Activated naive CD8-positive, alpha-beta T cell (primary cell): ENCODE measurements at regions not wholly inside any gene's neighbourhood (a gene's known extent, or its start where the extent isn't known, plus 50 kb on each side); places are given as distances from the start of the nearest gene placed in this dataset.

Source experiments
- H3K27ac Mint-ChIP-seq: one replicate; pipeline ENCODE4 v1.8.0; 2021; ENCODE audit warnings: mixed read lengths
- H3K27me3 Mint-ChIP-seq: one replicate; pipeline ENCODE4 v1.8.0; 2021; ENCODE audit warnings: mixed read lengths
- H3K36me3 Mint-ChIP-seq: one replicate; pipeline ENCODE4 v1.8.0; 2021; ENCODE audit warnings: mixed read lengths
- H3K4me1 Mint-ChIP-seq: one replicate; pipeline ENCODE4 v1.8.0; 2021; ENCODE audit warnings: low read depth, mixed read lengths
- H3K4me3 Mint-ChIP-seq: one replicate; pipeline ENCODE4 v1.8.0; 2021; ENCODE audit warnings: mild to moderate bottlenecking, mixed read lengths
- H3K9me3 Mint-ChIP-seq: one replicate; pipeline ENCODE4 v1.8.0; 2021; ENCODE audit warnings: low read depth, mixed read lengths

DNA sequence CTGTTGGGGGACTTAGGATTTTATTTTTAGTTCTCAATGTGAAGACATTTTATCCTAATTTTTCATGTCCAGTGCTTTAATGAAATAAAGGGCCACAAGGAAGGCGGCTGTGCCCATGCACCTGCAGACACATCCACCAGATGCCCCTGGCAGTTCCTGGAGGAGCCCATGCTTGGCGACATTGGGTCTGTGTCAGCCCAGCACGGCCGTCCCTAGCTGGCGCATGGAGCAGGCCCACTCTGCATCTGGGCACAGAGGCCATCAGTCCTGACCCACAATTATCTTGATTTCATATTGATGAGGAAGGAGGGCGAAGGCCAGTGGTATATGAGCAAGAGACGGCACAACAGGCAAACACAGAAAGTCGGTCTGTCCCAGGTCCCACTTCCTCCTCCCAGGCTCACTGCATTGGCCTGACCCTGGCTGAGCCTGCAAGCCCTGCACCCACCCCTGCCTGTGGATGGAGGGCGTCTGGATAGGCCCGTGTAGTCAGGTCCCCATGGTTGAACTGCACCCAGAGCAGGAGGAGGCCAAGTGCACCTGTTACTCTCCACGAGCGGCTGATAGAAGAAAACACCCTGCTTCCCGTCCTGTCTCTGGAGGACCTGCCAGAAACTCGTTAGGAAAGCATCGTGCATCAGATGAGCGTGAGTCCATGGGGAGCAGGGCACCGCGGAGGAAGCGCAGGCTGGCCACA lies 296.9 kb downstream of the BRD1 start:
- Mint-ChIP-seq H3K27me3 (no peaks in the 10 kb centered on the region), H3K9me3 (no peaks in the 10 kb centered on the region)

GRCh38 chr22:49528420-49528720 lies 299.3 kb downstream of the BRD1 start:
- Mint-ChIP-seq H3K36me3 (peaks cover 3% of the 10 kb centered on the region), H3K4me3 (no peak overlapping the region), H3K27ac (no peak overlapping the region), H3K27me3 (no peaks in the 10 kb centered on the region), H3K4me1 (peaks cover 1% of the 10 kb centered on the region), H3K9me3 (no peaks in the 10 kb centered on the region)

More for the DNA sequence above, 296.9 kb downstream of the BRD1 start:
- Mint-ChIP-seq H3K36me3 (peaks cover 3% of the 10 kb centered on the region), H3K4me1 (peaks cover 1% of the 10 kb centered on the region), H3K4me3 (no peak overlapping the region), H3K27ac (no peak overlapping the region)

GRCh38 chr22:49527611-49528419 lies 299.9 kb downstream of the BRD1 start:
- H3K9me3 Mint-ChIP-seq, result no peaks in the 10 kb centered on the region
- H3K27me3 Mint-ChIP-seq, result no peaks in the 10 kb centered on the region
- H3K4me3 Mint-ChIP-seq, result no peak overlapping the region
- peaks cover 1% of the 10 kb centered on the region for H3K4me1 Mint-ChIP-seq
- H3K36me3 Mint-ChIP-seq, result peaks cover 3% of the 10 kb centered on the region
- H3K27ac Mint-ChIP-seq, result no peak overlapping the region

- H3K27me3 Mint-ChIP-seq, result no peaks in the 10 kb centered on the region
- H3K9me3 Mint-ChIP-seq, result no peaks in the 10 kb centered on the region
- H3K4me3 Mint-ChIP-seq, result no peak overlapping the region
- H3K27ac Mint-ChIP-seq, result no peak overlapping the region
- H3K36me3 Mint-ChIP-seq, result peaks cover 10% of the 10 kb centered on the region
- peaks cover 1% of the 10 kb centered on the region for H3K4me1 Mint-ChIP-seq
These were observed 301.7 kb downstream of the BRD1 start for GRCh38 chr22:49525801-49526535.

DNA sequence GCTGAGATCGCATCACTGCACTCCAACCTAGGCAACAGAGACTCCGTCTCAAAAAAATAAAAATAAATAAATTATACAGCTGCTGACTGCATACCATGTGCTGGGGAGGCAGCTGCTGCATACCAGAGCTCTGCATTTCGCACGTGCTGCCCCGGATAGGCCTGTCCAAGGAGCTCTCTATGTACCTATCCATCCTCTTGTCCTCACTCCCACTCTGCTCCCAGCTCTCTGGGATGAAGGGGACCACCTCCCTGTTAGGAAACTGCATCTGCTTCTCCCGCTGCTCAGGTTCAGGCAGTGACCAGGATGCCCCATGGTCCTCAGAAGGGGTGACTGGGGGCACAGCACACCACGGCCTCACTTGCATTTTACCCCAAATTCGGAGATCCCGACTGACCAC lies 302.3 kb downstream of the BRD1 start:
- Mint-ChIP-seq H3K27me3 (no peaks in the 10 kb centered on the region), H3K4me1 (peaks cover 1% of the 10 kb centered on the region), H3K4me3 (no peak overlapping the region), H3K36me3 (peaks cover 11% of the 10 kb centered on the region), H3K27ac (no peak overlapping the region), H3K9me3 (no peaks in the 10 kb centered on the region)

DNA sequence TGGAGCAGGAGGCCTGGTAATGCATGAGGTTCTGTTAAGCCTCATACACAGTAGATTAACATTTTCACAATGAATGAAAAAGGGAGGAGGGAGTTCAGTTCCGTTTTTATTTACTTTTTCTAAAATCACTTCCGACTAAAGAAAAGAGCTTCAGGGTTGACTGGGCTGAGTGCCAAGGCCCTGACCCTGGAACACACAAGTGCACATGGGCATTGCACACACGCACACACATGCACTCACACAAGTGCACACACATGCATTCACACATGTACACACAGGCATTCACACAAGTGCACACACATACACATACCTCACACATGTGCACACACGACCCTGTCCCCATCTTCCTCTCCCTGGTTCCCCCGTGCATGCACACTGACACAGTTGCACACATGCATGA lies 303.3 kb downstream of the BRD1 start:
- Mint-ChIP-seq H3K27me3 (no peaks in the 10 kb centered on the region), H3K9me3 (no peaks in the 10 kb centered on the region), H3K36me3 (peaks cover 8% of the 10 kb centered on the region), H3K4me1 (peaks cover 1% of the 10 kb centered on the region), H3K27ac (no peak overlapping the region), H3K4me3 (no peak overlapping the region)

DNA sequence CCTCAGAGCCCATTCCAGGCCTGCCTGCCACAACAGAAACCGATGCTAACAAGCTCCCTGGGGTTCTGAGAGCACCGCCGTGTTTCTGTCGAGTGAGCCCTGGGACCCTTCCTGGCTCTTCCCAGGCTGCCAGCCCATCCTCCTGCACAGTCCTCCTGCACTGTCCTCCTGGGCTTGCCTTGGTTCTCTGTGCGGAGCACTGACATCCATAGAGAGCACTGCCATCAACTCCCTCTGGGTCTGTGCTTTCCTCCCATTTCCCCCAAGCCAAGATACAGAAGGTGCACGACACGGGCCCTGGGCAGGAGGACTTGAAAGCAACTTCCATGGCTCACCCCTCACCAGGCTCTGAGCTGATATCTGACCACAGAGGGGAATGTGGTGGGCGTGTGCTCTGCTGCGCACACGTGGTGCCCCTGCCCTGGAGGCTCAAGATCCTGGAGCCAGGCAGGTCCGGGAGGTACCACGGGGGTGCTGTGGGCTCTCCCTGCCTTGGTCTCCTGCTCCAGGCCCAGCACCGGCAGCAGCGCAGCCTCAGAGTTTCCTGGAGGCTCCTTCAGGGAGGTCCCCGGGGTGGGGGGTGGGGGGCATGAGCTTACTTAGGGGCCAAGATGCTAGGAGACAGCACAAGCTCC lies 304.2 kb downstream of the BRD1 start:
- Mint-ChIP-seq H3K9me3 (no peaks in the 10 kb centered on the region), H3K27me3 (no peaks in the 10 kb centered on the region), H3K27ac (no peak overlapping the region), H3K4me3 (no peak overlapping the region), H3K4me1 (peaks cover 1% of the 10 kb centered on the region), H3K36me3 (peaks cover 8% of the 10 kb centered on the region)

- Mint-ChIP-seq H3K27ac (no peak overlapping the region), H3K36me3 (peaks cover 8% of the 10 kb centered on the region), H3K9me3 (no peaks in the 10 kb centered on the region), H3K4me1 (peaks cover 1% of the 10 kb centered on the region), H3K27me3 (no peaks in the 10 kb centered on the region), H3K4me3 (no peak overlapping the region)
These were observed 304.9 kb downstream of the BRD1 start for GRCh38 chr22:49522582-49523373.

DNA sequence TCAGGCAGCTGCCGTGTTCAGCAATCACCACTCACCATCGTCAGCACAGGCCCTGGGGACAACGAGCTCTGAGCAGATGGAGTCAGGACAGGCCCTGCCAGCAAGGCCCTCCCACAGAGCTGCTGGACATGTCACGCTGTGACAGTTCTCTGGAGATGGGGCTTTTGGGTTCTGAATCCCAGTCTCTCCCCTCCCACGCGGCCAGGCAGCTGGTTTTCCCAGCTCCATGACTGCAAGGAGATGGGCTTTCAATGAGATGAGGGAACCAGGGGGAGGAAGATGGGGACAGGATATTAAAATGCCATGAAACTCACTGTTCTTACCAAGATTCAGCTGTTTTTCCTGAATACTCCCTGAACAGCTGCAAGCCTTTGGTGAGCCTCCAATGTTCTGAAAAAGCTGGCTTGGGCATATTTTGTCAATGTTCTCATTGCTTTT lies 305.9 kb downstream of the BRD1 start:
- no peak overlapping the region for H3K27ac Mint-ChIP-seq
- no peaks in the 10 kb centered on the region for H3K9me3 Mint-ChIP-seq
- no peaks in the 10 kb centered on the region for H3K27me3 Mint-ChIP-seq
- no peaks in the 10 kb centered on the region for H3K4me1 Mint-ChIP-seq
- no peak overlapping the region for H3K4me3 Mint-ChIP-seq
- H3K36me3 Mint-ChIP-seq, result peaks cover 8% of the 10 kb centered on the region

DNA sequence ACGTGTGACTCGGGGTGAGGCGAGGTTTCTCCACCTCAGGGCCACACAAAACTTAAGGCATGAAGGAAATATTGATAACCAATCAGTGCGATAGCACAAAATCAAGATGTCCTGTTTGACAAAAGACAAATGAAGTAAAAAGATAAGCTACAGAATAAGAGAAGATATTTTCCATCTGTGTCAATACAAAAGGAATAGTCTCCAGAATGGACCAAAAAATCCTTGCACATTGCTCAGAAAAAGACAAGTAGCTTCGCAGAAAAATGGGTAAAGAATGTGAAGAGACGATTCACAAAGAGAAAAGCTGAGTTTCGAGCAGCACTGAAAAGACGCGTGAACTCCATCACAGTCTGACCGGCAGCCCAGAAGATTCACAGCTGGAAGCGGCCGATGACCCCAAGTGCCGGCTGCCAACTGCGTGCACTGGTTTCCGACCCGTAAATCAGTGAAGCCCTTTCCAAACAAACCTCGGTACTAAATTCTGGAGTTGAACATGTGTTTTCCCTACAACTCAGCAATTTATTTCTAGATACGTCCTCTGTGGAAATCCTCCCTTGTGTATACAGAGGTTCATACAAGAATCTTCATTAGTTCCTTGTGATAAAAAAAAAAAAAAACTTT lies 308.4 kb downstream of the BRD1 start:
- H3K4me3 Mint-ChIP-seq, result no peak overlapping the region

DNA sequence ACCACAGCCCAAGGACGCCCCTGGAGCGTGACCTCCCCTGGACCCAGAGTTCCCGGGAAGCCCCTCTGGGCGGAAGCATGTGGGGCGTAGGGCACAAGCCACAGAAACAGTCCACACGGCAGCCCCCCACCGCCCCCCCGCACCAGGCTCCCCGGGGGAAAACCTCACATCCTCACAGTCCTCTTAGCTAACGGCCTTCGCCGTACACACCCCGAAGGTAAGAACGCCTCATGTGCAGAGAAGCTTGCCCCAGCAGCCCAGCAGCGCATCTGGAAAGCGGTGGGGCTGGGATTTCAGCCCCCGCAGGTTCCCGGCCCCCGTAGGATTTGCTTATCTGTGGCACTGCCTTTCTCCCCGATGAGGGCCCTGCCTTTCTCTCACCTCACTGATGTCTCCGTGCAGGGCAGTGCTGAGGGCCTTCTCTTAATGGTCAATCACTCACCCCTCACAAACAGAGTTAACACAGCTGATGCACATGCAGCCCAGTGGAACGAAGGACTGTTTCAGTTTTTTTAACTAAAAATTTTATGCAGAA lies 309.2 kb downstream of the BRD1 start:
- Mint-ChIP-seq H3K4me3 (no peak overlapping the region), H3K9me3 (no peaks in the 10 kb centered on the region), H3K27me3 (no peaks in the 10 kb centered on the region), H3K36me3 (peaks cover 16% of the 10 kb centered on the region), H3K4me1 (no peaks in the 10 kb centered on the region), H3K27ac (no peak overlapping the region)

More for the DNA sequence above, 308.4 kb downstream of the BRD1 start:
- Mint-ChIP-seq H3K9me3 (no peaks in the 10 kb centered on the region), H3K36me3 (peaks cover 11% of the 10 kb centered on the region), H3K27me3 (no peaks in the 10 kb centered on the region), H3K4me1 (no peaks in the 10 kb centered on the region), H3K27ac (no peak overlapping the region)

DNA sequence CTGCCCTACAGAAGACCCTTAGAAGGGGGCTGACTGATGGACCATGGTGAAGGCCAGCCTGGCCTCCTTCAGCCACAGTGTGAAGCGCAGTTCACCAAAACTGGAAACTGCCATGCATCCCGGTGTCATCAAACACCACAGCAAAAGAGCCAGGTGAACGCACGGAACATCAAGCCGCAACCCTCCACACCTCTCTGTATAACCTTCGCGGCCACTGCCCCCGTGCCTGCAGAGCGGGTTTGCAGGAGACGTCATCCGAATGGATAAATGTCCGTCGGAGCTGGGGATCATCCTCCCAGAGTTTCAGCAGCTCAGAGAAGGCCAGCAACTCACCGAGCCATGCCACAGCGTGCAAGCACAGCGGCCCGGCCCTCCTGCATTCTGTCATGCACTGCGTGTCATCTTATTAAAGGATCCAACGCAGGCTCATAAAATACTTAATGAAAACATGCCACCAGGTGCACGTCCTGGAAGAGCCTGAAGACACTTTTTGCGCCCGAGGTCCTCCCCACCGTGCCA lies 309.9 kb downstream of the BRD1 start:
- Mint-ChIP-seq H3K27ac (no peak overlapping the region), H3K4me3 (no peak overlapping the region), H3K36me3 (peaks cover 18% of the 10 kb centered on the region), H3K27me3 (no peaks in the 10 kb centered on the region), H3K4me1 (no peaks in the 10 kb centered on the region), H3K9me3 (no peaks in the 10 kb centered on the region)

DNA sequence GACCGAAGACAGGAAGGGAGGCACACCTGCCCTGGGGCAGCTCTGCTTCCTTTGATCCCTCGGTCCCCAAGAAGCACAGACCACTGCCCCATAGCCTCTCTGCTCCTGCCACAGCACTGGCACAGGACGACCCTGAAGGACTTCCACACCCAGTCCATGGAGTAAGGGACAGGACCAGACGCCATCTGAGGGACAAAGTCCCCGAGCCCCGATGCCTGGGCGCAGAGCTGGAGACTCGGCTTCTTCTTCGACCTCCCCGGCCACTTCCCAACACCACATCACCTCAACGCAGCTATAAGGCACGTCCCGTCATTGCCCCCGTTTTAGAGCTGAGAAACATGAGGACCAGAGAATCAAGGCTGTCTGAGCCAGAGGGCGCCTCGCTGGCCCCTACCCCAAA lies 310.5 kb downstream of the BRD1 start:
- H3K9me3 Mint-ChIP-seq, result no peaks in the 10 kb centered on the region
- peaks cover 16% of the 10 kb centered on the region for H3K36me3 Mint-ChIP-seq
- H3K27ac Mint-ChIP-seq, result no peak overlapping the region
- H3K4me1 Mint-ChIP-seq, result peaks cover 4% of the 10 kb centered on the region
- no peaks in the 10 kb centered on the region for H3K27me3 Mint-ChIP-seq
- no peak overlapping the region for H3K4me3 Mint-ChIP-seq
